AG10803 (cell line): ENCODE measurements at regions not wholly inside any gene's neighbourhood (a gene's known extent, or its start where the extent isn't known, plus 50 kb on each side); places are given as distances from the start of the nearest gene placed in this dataset.

ENCODE experiments used
- DNase-seq: peaks from one replicate; pipeline ENCODE4 v3.0.0; 2010; ENCODE audit warnings: low read depth
- H3K4me3 ChIP-seq: 2 replicates; pipeline ENCODE4 v1.5.1; 2011; ENCODE audit warnings: mild to moderate bottlenecking, low read length, control low read depth
- CTCF ChIP-seq: conservative IDR thresholded peaks from 2 replicates; pipeline ENCODE4 v1.5.1; 2011; ENCODE audit warnings: mild to moderate bottlenecking, low read length, control low read depth, inconsistent platforms

DNA sequence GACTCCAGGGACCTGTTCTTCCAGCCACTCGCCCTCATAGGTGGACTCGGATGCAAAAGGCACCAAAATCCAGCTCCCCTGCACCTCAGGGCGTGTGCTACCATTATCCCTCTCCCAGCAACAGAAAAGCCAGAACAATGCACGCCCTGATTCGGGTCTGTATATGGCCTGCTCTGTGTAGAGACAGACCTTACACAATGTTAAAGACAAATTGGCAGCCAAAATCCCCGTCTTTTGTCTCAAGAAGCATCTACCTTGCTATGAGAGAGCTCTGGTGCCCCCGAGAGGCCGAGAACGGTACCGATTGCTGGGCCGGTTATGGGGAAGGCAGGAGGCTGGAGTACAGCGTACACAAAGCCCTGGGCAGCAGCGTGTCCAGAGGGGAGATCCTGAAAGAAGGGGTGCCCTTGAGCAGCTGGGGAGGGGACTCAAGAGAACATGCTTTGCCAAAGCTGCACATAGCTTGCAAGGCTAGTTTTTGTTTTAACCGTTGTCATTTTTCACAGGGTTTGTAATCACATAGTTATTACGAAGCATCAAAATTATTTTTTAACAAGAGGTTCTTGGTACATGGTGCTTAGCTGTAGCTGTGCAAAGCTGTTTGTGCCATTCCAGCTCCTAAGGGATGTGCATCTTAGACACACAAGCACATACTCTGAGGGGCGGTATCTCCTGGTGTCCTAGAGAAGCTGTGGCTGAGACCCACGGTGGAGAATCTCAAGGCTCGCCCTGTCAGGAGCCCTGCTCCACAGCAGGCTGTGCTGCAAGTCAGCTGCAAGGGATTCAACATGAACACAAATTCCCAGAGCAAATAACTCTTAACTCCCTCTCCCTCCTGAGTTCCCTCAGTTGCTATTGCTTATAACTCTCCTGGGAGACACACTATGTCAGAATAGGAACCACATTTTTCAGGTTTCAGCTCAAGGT is 461.5 kb upstream of the PPP2R3A start:
- peak; percentile 89 for TF ChIP-seq CTCF
- no peak overlapping the region for H3K4me3 ChIP-seq
- peak; percentile 74 for DNase-seq

DNA sequence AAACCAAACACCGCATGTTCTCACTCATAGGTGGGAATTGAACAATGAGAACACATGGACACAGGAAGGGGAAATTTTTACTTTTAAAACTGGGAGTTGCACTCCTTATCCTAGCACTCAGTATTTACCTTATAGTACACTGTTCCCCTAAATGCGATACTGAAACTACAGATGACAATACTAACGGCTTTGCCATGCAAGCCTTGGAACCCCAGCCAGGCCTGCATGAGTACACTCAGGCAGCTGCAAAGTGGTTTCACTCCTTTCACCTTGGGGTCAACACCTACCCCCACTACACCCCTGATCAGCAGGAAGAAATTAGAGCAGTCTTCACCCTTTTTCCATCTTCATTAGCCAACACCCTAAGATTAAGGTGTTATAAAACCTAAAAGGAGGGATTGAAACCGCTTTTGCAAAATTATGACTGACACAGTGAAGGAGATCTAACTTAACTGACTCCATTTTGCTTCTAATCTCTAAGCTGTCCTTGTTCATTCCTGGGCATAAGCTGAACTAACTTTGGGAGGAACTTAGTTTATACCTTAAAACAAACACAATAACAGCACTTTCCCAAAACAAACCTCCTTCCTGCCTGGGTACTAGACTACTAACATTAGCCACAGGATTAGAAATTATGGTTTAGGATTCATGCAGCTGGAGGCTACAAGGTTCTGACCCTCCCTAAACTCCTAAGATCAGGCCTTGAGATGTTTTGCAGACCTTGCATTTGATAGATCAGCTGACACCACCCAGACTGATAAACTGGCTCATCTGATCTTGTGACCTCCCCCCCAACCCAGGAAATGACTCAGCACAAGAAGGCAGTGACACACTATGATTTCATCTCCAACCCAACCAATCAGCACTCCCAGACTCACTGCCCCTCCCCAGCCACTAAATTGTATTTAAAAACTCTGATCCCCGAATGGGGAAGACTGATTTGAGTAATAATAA is 452.1 kb upstream of the PPP2R3A start:
- TF ChIP-seq CTCF, result no peak
- peak; percentile 65 for DNase-seq
- H3K4me3 ChIP-seq, result no peak overlapping the region

GRCh38 chr3:135514060-135514448 is 451.5 kb upstream of the PPP2R3A start:
- H3K4me3 ChIP-seq, result no peak overlapping the region
- TF ChIP-seq CTCF, result no peak
- no peak for DNase-seq

DNA sequence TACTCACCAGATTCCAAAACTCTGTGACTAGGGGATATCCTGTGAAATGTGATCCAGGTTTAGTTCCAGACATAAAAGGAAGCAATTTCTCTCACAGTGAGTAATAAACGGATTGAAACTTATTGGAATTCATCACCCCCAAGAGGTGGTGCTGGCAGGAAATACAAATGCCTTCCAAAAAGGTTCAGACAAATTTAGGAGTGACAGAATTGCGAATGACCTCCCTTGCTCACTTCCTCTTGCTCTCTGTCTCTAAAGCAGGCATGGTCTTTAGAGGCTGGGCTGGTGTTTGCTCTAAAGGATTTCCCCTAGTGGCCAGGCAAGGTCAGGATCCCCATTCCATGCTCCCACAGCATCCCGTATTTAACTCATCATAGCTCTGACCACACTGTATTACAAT is 449.4 kb upstream of the PPP2R3A start:
- peak; percentile 52 for TF ChIP-seq CTCF
- peak; percentile 45 for DNase-seq

GRCh38 chr3:135528413-135529015 is 437.0 kb upstream of the PPP2R3A start:
- no peak overlapping the region for H3K4me3 ChIP-seq
- DNase-seq, result no peak
- TF ChIP-seq CTCF, result no peak

More for the DNA sequence above, 449.4 kb upstream of the PPP2R3A start:
- no peak overlapping the region for H3K4me3 ChIP-seq

GRCh38 chr3:135532021-135532420 is 433.5 kb upstream of the PPP2R3A start:
- no peak overlapping the region for H3K4me3 ChIP-seq
- TF ChIP-seq CTCF, result no peak
- DNase-seq, result no peak
